Sigmoid colon (tissue), 4 donors: ENCODE measurements at regions not wholly inside any gene's neighbourhood (a gene's known extent, or its start where the extent isn't known, plus 50 kb on each side); places are given as distances from the start of the nearest gene placed in this dataset.

Source experiments
- CTCF ChIP-seq, 4 experiments: fragments of 450-650 bp in 3 of 4; fragments of 200-600 bp in 1 of 4; IDR thresholded peaks; one replicate each; pipeline ENCODE4 v1.5.1; 2016 to 2019; ENCODE audit warnings: antibody characterized with exemption in 4 of 4, mild to moderate bottlenecking in 3 of 4, moderate library complexity in 2 of 4
- POLR2A ChIP-seq, 2 donors: fragments of 450-650 bp; IDR thresholded peaks; one replicate each; pipeline ENCODE4 v1.6.1; 2016; ENCODE audit warnings: antibody characterized with exemption in 2 of 2, mild to moderate bottlenecking in 2 of 2, moderate library complexity in 2 of 2
- POLR2AphosphoS5 ChIP-seq, 4 donors: sonication (generic); formaldehyde crosslinking; IDR thresholded peaks; one replicate each; pipeline ENCODE4 v1.6.1; 2017; ENCODE audit warnings: antibody characterized with exemption in 4 of 4

DNA sequence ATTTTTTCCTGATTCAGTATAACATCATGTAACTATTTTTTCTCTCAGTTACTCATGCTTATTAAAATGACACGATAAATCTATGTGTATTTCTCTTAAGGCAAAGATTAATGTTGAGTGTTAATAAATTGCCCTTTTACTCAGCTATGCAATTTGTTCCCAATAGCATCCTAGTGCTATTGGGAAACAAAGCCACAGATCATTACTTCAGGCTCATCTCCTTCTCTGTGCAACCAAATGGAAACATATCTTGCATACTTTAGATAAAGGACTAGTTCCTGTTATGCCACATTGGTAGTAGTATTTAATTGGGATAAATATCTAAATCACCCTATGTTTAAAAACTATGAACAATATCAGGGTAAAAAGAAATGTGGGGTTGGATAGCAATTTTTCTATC lies 106.2 kb downstream of the PLPPR4 start:
- TF ChIP-seq CTCF (IDR thresholded peaks at IDR 0.05): no peak
- TF ChIP-seq POLR2AphosphoS5 (IDR thresholded peaks at IDR 0.05): no peak
- TF ChIP-seq POLR2A (IDR thresholded peaks at IDR 0.05): no peak
